ENCODE measurements at regions not wholly inside any gene's neighbourhood (a gene's known extent, or its start where the extent isn't known, plus 50 kb on each side); places are given as distances from the start of the nearest gene placed in this dataset.
"Not testable (repeated sequence)": the region's sequence is repeated elsewhere in the genome, so short reads cannot be mapped to it uniquely, and the experiment has no call there.

DNA sequence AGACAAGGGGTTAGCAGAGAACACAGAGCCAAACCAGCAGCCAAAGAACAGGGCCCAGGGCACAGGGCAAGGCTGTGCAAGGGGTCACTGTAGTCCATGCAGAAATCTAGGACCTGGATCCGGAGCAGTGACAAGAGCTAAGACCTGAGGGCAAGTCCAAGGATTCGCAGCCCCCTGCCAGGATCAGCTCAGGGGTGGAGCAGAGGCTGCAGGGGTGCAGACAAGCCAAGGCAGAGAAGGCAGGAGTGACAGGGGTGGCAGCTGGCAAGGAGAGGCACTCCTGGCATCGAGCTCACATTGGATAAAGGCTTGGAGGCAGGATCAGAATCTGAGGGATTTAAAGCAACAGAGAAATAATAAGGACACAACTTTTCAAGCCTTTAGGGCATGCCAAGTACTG lies 80.7 kb upstream of the NANOS1 start:
- no peak for DNase-seq (ENCODE audit: low read depth in 2 of 2)

DNA sequence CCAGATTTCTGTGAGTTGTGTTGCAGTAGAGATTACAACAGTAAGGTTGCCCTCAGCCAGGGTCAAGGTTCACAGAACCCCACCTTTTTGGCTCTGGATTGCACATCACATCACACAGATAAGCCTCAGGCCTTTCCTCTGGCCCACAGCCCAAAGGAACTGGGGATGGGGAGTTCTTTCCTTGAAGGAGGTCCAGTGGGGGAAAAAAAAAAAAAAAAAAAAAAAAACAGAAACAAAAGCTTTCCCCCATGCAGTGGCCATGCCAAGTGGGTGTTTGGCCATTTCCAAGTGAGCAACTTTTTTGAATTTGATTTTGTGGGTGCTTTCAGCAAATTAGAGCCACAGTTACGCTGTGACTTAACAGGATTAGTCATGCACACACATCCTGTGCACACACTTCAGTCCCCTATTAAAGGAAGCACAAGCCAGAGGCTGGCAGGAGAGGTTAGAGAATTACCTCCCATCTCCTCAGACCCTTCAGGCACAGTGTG lies 79.3 kb upstream of the NANOS1 start:
- no peak for DNase-seq (ENCODE audit: low read depth in 2 of 2)

DNA sequence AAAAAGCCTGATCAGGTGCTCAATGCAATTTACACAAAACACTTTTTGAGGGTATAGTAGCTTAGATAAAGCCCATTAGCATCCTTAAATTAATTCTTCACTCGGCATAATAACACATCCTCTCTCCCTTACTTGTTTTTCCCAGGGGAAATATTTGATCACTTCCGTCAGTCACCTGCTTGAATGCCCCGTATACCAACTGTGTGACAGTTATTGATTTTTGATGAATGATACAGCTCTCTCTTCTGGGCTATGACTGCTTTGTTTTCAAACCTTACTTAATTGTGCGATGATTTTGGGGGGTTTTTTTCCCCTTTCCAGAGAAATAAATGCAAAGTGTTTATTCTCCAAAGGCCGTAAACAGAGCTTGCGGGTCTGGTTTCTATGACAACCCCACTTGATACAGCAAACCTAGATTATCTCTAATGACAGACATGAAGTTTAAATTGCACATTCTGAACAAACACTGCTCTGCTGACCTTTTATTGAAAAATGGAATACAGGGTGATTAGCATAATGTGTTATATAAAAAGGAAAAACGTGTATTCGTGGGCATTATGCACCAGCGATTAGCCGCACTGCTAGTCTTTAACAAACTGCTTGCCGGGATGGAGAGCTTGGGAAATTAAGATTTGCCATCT lies 78.4 kb upstream of the NANOS1 start:
- DNase-seq (ENCODE audit: low read depth in 2 of 2) = no peak

DNA sequence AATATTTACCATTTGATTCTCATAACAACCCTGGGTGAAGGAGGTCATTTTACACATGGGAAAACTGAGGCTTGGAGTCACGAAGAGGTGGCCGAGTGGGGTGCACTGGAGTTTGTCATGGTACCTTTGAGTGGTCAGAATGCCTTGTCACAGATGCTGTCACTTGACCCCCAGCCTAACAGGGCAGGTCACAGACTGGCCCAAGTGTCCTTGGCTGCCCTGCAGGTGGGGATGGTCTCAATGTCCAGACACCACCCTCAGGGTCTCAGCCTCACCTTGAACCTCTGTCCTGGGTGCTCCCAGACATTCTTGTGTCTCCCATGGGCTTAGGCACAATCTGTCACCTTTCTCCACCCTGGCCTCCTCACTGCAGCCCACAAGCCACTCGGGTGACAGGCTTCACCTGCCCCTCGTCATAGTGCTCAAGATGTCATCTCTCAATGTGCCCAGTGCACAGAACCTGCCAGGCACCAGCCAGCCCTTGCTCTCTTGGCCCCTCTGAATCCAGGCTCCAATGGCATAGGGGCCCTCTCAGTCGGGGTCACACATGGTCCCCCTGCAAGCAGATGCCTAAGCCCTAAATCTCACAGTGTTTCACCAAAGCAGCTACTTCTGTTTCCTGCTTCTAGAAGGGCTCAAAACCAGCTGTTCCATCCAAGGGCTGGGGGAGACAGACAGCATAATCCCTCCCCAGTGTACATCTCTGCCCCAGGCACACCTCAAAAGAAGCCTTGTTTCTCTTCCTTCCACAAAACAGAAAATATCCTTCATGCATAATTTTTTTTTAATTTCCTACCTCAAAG lies 76.8 kb upstream of the NANOS1 start:
- DNase-seq (ENCODE audit: low read depth in 2 of 2) = no peak

- DNase-seq (ENCODE audit: low read depth in 2 of 2) = no peak
Observed at GRCh38 chr10:118953598-118954393, 75.7 kb upstream of the NANOS1 start.

DNA sequence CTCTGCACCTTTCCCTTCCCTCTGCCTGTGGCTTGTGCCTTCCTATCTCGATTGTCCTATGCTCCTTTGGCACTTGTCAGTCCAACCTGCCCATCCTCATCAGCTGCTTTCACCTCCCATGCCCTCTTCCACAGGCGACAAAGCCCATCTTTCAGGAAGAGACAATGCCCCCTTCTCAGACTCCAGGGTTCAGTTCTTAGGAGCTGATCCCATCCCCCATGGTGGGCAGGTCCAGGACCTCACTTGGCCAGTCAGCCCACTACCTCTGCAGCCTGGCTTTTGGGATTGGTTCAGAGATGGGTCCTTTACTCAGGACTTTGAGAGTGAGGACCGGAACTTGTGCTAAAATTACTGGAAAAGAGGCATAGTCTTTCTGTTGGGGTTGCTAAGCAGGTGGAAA lies 74.0 kb upstream of the NANOS1 start:
- DNase-seq (ENCODE audit: low read depth in 2 of 2) = no peak

- DNase-seq (ENCODE audit: low read depth in 2 of 2) = no peak
Observed at GRCh38 chr10:118955951-118956801, 73.3 kb upstream of the NANOS1 start.

DNA sequence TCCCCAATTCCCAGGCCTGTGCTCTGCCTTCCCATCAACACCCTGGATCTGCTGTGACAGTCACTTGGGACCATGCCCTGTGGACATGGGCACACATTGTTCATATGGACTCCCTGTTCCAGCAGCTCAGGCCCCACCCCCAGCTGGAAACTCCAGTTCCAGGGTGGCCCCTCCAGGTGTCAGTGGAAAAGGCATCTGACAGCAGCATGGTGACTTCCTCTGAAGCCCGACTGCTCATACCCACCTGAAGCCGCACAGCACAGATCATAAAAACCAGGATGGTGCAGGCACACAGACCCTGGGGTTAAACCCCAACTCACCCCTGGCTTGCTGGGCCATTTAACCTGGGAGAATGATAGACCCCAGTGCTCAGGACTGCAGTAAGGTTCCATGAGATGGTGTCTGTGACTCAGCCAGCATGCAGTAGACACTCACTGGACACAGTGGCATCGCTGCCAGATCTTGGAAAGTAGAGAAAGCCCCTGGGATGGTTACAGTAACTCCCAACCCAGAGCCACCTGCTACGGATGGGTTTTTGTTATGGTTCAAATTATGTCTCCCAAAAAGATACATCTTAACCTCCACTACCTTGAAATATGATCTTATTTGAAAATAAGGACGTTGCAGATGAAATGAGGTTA lies 72.6 kb upstream of the NANOS1 start:
- no peak for DNase-seq (ENCODE audit: low read depth in 2 of 2)

- no peak for DNase-seq (ENCODE audit: low read depth in 2 of 2)
Observed at GRCh38 chr10:118957443-118957825, 72.1 kb upstream of the NANOS1 start.

GRCh38 chr10:118957966-118958365 lies 71.5 kb upstream of the NANOS1 start:
- no peak for DNase-seq (ENCODE audit: low read depth in 2 of 2)

- no peak for DNase-seq (ENCODE audit: low read depth in 2 of 2)
Observed at GRCh38 chr10:118958559-118958958, 71.0 kb upstream of the NANOS1 start.

DNA sequence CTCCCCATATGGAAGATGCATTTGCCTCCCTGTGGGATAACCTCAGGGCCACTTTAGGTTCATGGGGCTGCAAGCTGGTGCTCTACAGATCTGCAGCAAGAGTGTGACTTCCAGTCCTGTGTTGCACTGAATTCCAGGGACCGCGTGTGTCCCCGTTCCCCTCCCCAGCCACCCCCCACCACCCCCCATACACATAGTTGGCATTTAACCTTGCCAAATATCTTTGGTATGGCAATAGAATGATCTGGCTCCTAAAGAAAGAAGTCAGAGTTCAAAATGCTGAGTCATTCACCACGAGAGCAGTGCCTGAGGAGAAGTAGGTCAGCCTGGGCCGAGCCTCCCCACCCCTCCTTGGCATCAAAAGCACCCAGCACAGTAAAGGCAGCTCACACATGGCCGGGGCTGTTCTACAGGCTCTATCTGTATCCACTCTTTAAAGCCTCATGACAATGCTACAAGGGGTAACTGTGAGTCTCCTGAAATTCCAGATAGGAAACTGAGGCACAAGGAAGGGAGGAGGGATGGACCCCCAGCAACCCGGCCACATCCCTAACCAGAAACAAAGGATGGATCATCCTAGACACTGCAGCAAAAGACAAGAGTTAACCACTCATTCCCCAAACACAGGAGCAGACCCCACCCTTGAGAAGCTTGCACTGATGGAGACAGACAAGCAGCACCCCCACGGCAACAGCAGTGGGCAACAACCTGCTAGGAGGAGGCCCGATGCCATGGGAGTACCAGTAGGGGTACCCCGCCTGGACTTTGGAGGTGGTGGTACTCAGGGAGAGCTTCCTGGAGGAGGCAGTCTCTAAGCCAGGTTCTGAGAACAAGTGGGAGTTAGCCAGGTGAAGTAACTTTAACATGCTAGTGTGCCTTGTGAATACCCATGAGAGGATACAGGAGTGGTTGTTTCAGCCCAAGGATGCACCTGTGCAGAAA lies 70.3 kb upstream of the NANOS1 start:
- DNase-seq (ENCODE audit: low read depth in 2 of 2) = no peak

DNA sequence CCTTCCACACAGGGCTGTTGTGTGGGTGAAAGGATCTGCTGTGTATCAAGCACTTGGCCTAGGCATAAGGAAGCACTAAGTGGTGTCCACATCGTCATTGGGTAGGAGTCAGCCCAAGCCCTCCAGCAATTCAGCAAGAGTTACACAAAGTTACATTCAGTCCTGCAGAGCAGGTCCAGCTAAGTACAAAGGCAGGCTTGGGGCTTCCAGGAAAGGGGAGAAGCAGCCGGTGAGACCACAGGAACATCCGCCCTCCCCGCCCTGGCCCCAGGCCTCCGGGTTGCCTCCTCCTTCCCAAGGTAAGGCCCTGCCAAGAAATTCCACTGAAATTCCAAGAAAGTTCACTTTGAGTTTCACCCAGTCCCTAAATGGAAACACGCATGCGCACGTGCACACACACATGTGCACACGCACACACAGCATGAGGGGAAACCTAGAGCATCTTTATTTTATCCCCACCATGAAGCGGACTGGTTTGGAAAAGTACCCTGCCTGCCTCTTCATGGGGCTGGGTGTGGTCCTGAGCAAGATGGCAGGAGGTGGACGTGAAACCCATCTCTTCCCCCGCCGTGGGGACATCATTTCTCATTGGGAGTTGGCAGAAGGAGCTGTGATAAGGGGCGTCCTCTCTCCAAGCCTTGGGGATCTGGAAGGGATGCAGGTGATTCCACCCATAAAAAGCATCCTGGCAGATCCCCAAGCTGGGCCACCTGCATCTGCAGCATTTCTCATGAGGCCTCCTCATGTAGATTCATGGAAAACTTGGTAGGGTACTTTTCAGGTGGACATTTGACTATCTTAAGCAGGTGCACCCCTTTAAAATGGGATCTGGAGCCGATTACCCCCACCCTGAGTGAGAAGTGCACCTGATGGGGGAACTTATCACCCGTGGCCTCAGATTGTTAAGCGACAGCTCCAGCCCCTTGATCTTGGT lies 69.1 kb upstream of the NANOS1 start:
- DNase-seq (ENCODE audit: low read depth in 2 of 2) = no peak

GRCh38 chr10:118961436-118961835 lies 68.1 kb upstream of the NANOS1 start:
- no peak for DNase-seq (ENCODE audit: low read depth in 2 of 2)

GRCh38 chr10:118962331-118962868 lies 67.1 kb upstream of the NANOS1 start:
- DNase-seq (ENCODE audit: low read depth in 2 of 2) = not testable (repeated sequence)

- no peak for DNase-seq (ENCODE audit: low read depth in 2 of 2)
Observed at GRCh38 chr10:118963341-118963740, 66.2 kb upstream of the NANOS1 start.

DNA sequence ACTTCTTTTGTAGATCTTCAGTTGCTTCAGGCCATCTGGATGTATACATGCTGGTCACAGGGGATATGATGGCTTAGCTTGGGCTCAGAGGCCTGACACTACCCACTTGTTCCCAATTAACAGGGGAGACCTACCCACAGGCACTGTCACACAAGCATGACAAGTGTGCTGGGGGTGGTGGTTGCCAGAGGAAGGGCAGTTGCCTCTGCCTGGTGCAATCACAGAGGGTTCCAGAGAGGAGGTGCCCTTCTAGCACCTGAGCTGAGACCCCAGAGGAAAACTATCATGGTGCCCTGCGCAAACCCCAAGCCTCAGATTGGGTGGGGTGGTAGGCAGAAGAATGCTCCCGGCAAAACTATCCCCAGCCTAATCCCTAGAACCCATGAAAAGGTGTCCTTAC lies 65.6 kb upstream of the NANOS1 start:
- no peak for DNase-seq (ENCODE audit: low read depth in 2 of 2)

DNA sequence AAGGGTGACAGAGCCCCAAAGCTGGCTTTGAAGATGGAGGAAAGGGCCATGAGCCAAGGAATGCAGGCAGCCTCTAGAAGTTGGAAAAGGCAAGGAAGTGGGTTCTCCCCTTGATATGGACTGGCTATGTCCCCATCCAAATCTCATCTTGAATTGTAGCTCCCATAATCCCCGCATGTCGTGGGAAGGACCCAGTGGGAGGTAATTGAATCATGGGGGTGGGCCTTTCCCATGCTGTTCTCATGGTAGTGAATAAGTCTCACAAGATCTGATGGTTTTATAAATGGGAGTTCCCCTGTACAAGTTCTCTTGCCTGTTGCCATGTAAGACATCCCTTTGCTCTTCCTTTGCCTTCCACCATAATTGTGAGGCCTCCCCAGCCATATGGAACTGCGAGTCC lies 65.0 kb upstream of the NANOS1 start:
- not testable (repeated sequence) for DNase-seq (ENCODE audit: low read depth in 2 of 2)

DNA sequence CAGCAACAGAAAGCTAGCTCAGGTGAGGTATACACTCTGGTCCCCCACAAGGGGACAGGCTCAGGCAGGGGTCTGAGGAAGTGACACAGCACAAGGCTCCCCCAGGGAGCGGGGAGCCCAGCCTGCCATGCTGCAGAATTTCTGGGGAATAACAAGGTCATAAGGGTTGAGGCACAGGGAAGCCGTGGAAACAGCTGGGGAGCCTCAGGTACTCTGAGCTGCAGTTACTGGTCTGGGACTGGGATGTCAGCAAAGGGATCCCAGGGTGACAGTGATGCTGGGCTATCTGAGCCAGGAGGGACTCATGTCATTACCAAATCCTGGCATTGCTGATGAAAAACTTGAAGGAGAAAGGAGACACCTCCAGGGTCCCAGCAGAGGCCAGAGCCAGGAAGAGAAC lies 64.4 kb upstream of the NANOS1 start:
- no peak for DNase-seq (ENCODE audit: low read depth in 2 of 2)

Measured in stimulated activated CD4-positive, alpha-beta T cell treated with anti-CD3 and anti-CD28 coated beads, Interleukin-15, amount 100 ng/mL, for 48 hours (primary cell).